H1 (cell line): ENCODE measurements at regions not wholly inside any gene's neighbourhood (a gene's known extent, or its start where the extent isn't known, plus 50 kb on each side); places are given as distances from the start of the nearest gene placed in this dataset.

ENCODE experiments used
- ASH2L ChIP-seq: fragments of 200-600, 300-600 bp; sonication (generic); IDR thresholded peaks from one replicate; pipeline ENCODE4 v1.7.1; 2017; ENCODE audit warnings: low read length
- CEBPB ChIP-seq: IDR thresholded peaks from 2 replicates; pipeline ENCODE4 v1.6.1; 2012; ENCODE audit warnings: low read depth, low read length
- KDM5A ChIP-seq: fragments of 200-600 bp; IDR thresholded peaks from 2 replicates; pipeline ENCODE4 v1.7.1; 2012; ENCODE audit warnings: mild to moderate bottlenecking, low read length, inconsistent platforms, mixed read lengths
- RFX5 ChIP-seq: IDR thresholded peaks from 2 replicates; pipeline ENCODE4 v1.6.1; 2011; ENCODE audit warnings: low read depth, low read length, improper control_type of control experiment, borderline replicate concordance
- TAF7 ChIP-seq: optimal IDR thresholded peaks from 2 replicates; pipeline ENCODE3; 2011; ENCODE audit warnings: low read depth, mild to moderate bottlenecking, inconsistent platforms, low read length, moderate library complexity, borderline replicate concordance

DNA sequence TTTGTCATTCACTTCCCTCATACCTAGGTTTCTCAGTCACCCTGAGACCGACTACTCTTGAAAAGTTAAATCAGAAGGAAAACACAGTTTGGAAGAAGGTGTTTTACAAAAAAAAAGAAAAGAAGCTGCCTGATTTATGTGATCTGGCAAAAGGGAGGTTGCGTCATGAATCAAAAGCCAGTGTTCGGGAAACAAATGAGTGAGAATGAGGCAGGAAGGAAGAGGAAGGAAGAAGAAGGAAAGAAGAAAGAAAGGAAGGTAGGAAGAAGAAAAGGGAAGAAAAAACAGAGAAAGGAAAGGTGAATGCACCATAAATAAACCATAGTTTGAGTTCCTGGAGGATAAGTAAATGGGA, 314.6 kb downstream of the BLID start (continued):
- TF ChIP-seq ASH2L: no peak
- TF ChIP-seq TAF7: no peak
- TF ChIP-seq RFX5: no peak
- TF ChIP-seq KDM5A: no peak
- TF ChIP-seq CEBPB: peak; percentile 35; the same call in 1 of the 2 replicates
